ENCODE measurements at regions not wholly inside any gene's neighbourhood (a gene's known extent, or its start where the extent isn't known, plus 50 kb on each side); places are given as distances from the start of the nearest gene placed in this dataset.

GRCh38 chr2:189267925-189268579 is 88.5 kb upstream of the COL5A2 start:
- DNase-seq (ENCODE audit: low spot score), result no peak

GRCh38 chr2:189268763-189269162 is 89.2 kb upstream of the COL5A2 start:
- DNase-seq (ENCODE audit: low spot score), result no peak

GRCh38 chr2:189273734-189274133 is 94.2 kb upstream of the COL5A2 start:
- DNase-seq (ENCODE audit: low spot score), result no peak

- no peak for DNase-seq (ENCODE audit: low spot score)
Measured at GRCh38 chr2:189274361-189274760, 94.8 kb upstream of the COL5A2 start.

- no peak for DNase-seq (ENCODE audit: low spot score)
Measured at GRCh38 chr2:189276277-189276676, 96.7 kb upstream of the COL5A2 start.

- DNase-seq (ENCODE audit: low spot score), result no peak
Measured at GRCh38 chr2:189281201-189281600, 101.6 kb upstream of the COL5A2 start.

- no peak for DNase-seq (ENCODE audit: low spot score)
Measured at GRCh38 chr2:189285349-189285748, 105.8 kb upstream of the COL5A2 start.

GRCh38 chr2:189285962-189286645 is 106.5 kb upstream of the COL5A2 start:
- DNase-seq (ENCODE audit: low spot score), result no peak

- DNase-seq (ENCODE audit: low spot score), result no peak
Measured at GRCh38 chr2:189287363-189287762, 107.8 kb upstream of the COL5A2 start.

- DNase-seq (ENCODE audit: low spot score), result peak; percentile 12
Measured at GRCh38 chr2:189287982-189288521, 108.5 kb upstream of the COL5A2 start.

- DNase-seq (ENCODE audit: low spot score), result no peak
Measured at GRCh38 chr2:189291460-189291859, 111.9 kb upstream of the COL5A2 start.

GRCh38 chr2:189293164-189293563 is 113.6 kb upstream of the COL5A2 start:
- no peak for DNase-seq (ENCODE audit: low spot score)

- no peak for DNase-seq (ENCODE audit: low spot score)
Measured at GRCh38 chr2:189297446-189297845, 117.9 kb upstream of the COL5A2 start.

GRCh38 chr2:189298038-189298437 is 118.5 kb upstream of the COL5A2 start:
- DNase-seq (ENCODE audit: low spot score), result no peak

GRCh38 chr2:189298481-189298880 is 118.9 kb upstream of the COL5A2 start:
- no peak for DNase-seq (ENCODE audit: low spot score)

GRCh38 chr2:189299974-189300373 is 120.4 kb upstream of the COL5A2 start:
- no peak for DNase-seq (ENCODE audit: low spot score)

- DNase-seq (ENCODE audit: low spot score), result no peak
Measured at GRCh38 chr2:189300916-189301315, 121.4 kb upstream of the COL5A2 start.

GRCh38 chr2:189302274-189302948 is 122.8 kb upstream of the COL5A2 start:
- no peak for DNase-seq (ENCODE audit: low spot score)

- no peak for DNase-seq (ENCODE audit: low spot score)
Measured at GRCh38 chr2:189304360-189304759, 124.8 kb upstream of the COL5A2 start.

- no peak for DNase-seq (ENCODE audit: low spot score)
Measured at GRCh38 chr2:189305291-189305943, 125.9 kb upstream of the COL5A2 start.

GRCh38 chr2:189306525-189306924 is 127.0 kb upstream of the COL5A2 start:
- no peak for DNase-seq (ENCODE audit: low spot score)

GRCh38 chr2:189308056-189308790 is 128.7 kb upstream of the COL5A2 start:
- no peak for DNase-seq (ENCODE audit: low spot score)

All from Ammon's horn (tissue), 1 donor.